ENCODE measurements at regions not wholly inside any gene's neighbourhood (a gene's known extent, or its start where the extent isn't known, plus 50 kb on each side); places are given as distances from the start of the nearest gene placed in this dataset.

GRCh38 chr9:118183576-118183975 lies 479.4 kb downstream of the TLR4 start:
- TF ChIP-seq POLR2A (IDR thresholded peaks at IDR 0.05; ENCODE audit: low read depth, low read length) (no peak), POLR2AphosphoS5 (IDR thresholded peaks at IDR 0.05; ENCODE audit: low read depth, low read length) (no peak), TAF1 (IDR thresholded peaks at IDR 0.05; ENCODE audit: low read depth, low read length) (no peak), PAX5 (IDR thresholded peaks at IDR 0.05; ENCODE audit: insufficient read depth, low read length, severe bottlenecking) (no peak), POU2F2 (IDR thresholded peaks at IDR 0.05; ENCODE audit: low read depth, low read length) (no peak), SPI1 (IDR thresholded peaks at IDR 0.05; ENCODE audit: low read depth, low read length) (no peak)

Data from GM12891 (cell line).